HCT116 (cell line): ENCODE measurements at regions not wholly inside any gene's neighbourhood (a gene's known extent, or its start where the extent isn't known, plus 50 kb on each side); places are given as distances from the start of the nearest gene placed in this dataset.

Experiments
- ATAC-seq: fragments of 200-7000 bp; cut with Tn5 transposase; 2 replicates; pipeline ENCODE4 v1.9.1; 2020; ENCODE audit warnings: mild to moderate bottlenecking, moderate library complexity
- BruUV-seq: library from RNA; stranded (reverse); fragments of 400-500 nt; replicated peaks from 2 replicates; lab custom pipeline; 2021; lab: Mats Ljungman, UMichigan
- CTCF ChIA-PET: fragments of 300-600 bp; sonication (Branson Sonifier 250); formaldehyde crosslinking; loops from one replicate; lab custom pipeline; 2021; ENCODE audit warnings: antibody characterized with exemption; lab: Charles Lee
- POLR2A ChIA-PET: fragments of 300-600, 350-600 bp; sonication (Branson Sonifier 250); formaldehyde crosslinking; loops from one replicate; lab custom pipeline; 2021; ENCODE audit warnings: antibody characterized with exemption; lab: Charles Lee
- RAD21 ChIA-PET, 2 experiments: fragments of 300-600 bp; sonication (Branson Sonifier 250); formaldehyde crosslinking; loops; one replicate each; lab custom pipeline; 2023; ENCODE audit warnings: low total read pairs in 2 of 2; ENCODE audit not compliant: uncharacterized antibody in 2 of 2, unreplicated experiment in 2 of 2, low non-redundant PET in 1 of 2; lab: Charles Lee
- DNase-seq: peaks from one replicate; pipeline ENCODE4 v3.0.0-alpha.2; 2010; ENCODE audit warnings: low read depth, low spot score
- H2AFZ ChIP-seq: fragments of 200-600 bp; shearing (Covaris generic), sonication (generic); 2 replicates; pipeline ENCODE4 v1.6.1; 2017; ENCODE audit warnings: low read depth, mixed run types, mixed read lengths, antibody characterized with exemption, low read length; ENCODE audit not compliant: poor library complexity, severe bottlenecking
- H3K27ac ChIP-seq: 2 replicates; pipeline ENCODE4 v1.5.1; 2012; ENCODE audit warnings: low read depth, low read length
- H3K27me3 ChIP-seq: fragments of 200-600 bp; sonication (generic); 2 replicates; pipeline ENCODE4 v1.6.1; 2016; ENCODE audit warnings: mixed run types, low read length, mixed read lengths; ENCODE audit not compliant: insufficient read depth
- H3K36me3 ChIP-seq, 2 experiments: fragments of 200-500 bp in 1 of 2; fragments of 200-600 bp in 1 of 2; sonication (Bioruptor generic) in 1 of 2; sonication (generic) in 1 of 2; 2 replicates each; pipeline versions ENCODE4 v1.5.1 to v1.6.1; 2014 to 2016; ENCODE audit warnings: low read length in 2 of 2, inconsistent platforms in 1 of 2, mixed read lengths in 1 of 2, mixed run types in 1 of 2; ENCODE audit not compliant: insufficient read depth in 2 of 2, control insufficient read depth in 1 of 2
- H3K4me1 ChIP-seq, 2 experiments: fragments of 200-600 bp in 1 of 2; sonication (generic) in 1 of 2; 2 replicates each; pipeline versions ENCODE4 v1.5.1 to v1.6.1; 2012 to 2017; ENCODE audit warnings: low read length in 2 of 2, inconsistent platforms in 1 of 2, mild to moderate bottlenecking in 1 of 2, mixed read lengths in 1 of 2, mixed run types in 1 of 2, moderate library complexity in 1 of 2; ENCODE audit not compliant: insufficient read depth in 2 of 2, control insufficient read depth in 1 of 2
- H3K4me2 ChIP-seq: fragments of 200-600 bp; sonication (generic); 2 replicates; pipeline ENCODE4 v1.6.1; 2017; ENCODE audit warnings: mixed run types, low read length, mixed read lengths
- H3K4me3 ChIP-seq, 2 experiments: fragments of 200-600 bp in 1 of 2; sonication (generic) in 1 of 2; replicated peaks in 1 of 2; 2 replicates each; pipeline ENCODE4 v1.5.1; 2011 to 2016; ENCODE audit warnings: low read length in 2 of 2, control low read depth in 1 of 2, low read depth in 1 of 2, mild to moderate bottlenecking in 1 of 2, mixed read lengths in 1 of 2, mixed run types in 1 of 2
- H3K79me2 ChIP-seq: fragments of 200-600 bp; sonication (generic); 2 replicates; pipeline ENCODE4 v1.6.1; 2017; ENCODE audit warnings: mild to moderate bottlenecking, mixed run types, low read length, moderate library complexity, mixed read lengths; ENCODE audit not compliant: insufficient read depth
- H3K9ac ChIP-seq: fragments of 200-600 bp; sonication (generic); 2 replicates; pipeline ENCODE4 v1.6.1; 2016; ENCODE audit warnings: low read length, mixed read lengths
- H3K9me2 ChIP-seq: fragments of 200-600 bp; sonication (generic), shearing (Covaris generic); 2 replicates; pipeline ENCODE4 v1.6.1; 2017; ENCODE audit warnings: mixed run types, mild to moderate bottlenecking, moderate library complexity; ENCODE audit not compliant: insufficient read depth
- H3K9me3 ChIP-seq, 2 experiments: fragments of 200-500 bp in 1 of 2; fragments of 200-600 bp in 1 of 2; sonication (Bioruptor generic) in 1 of 2; sonication (generic) in 1 of 2; 2 replicates each; pipeline ENCODE4 v1.6.1; 2014 to 2017; ENCODE audit warnings: low read length in 2 of 2, mixed read lengths in 2 of 2, inconsistent platforms in 1 of 2, low read depth in 1 of 2, mild to moderate bottlenecking in 1 of 2, mixed run types in 1 of 2, moderate library complexity in 1 of 2; ENCODE audit not compliant: control insufficient read depth in 1 of 2, insufficient read depth in 1 of 2
- H4K20me1 ChIP-seq: fragments of 200-600 bp; sonication (generic), shearing (Covaris generic); 2 replicates; pipeline ENCODE4 v1.6.1; 2017; ENCODE audit warnings: mixed run types, mild to moderate bottlenecking, moderate library complexity; ENCODE audit not compliant: insufficient read depth
- CEBPB ChIP-seq: IDR thresholded peaks from 2 replicates; pipeline ENCODE4 v1.6.1; 2012; ENCODE audit warnings: low read depth
- EGR1 ChIP-seq: IDR thresholded peaks from 2 replicates; pipeline ENCODE4 v1.6.1; 2012; ENCODE audit warnings: low read depth
- EZH2 ChIP-seq: fragments of 200-600 bp; sonication (generic); IDR thresholded peaks from 2 replicates; pipeline ENCODE4 v1.6.1; 2017; ENCODE audit warnings: antibody characterized with exemption, mixed run types
- EZH2phosphoT487 ChIP-seq: fragments of 200-600 bp; IDR thresholded peaks from 2 replicates; pipeline ENCODE4 v1.6.1; 2018; ENCODE audit warnings: antibody characterized with exemption, borderline replicate concordance
- FOSL1 ChIP-seq: IDR thresholded peaks from 2 replicates; pipeline ENCODE4 v1.6.1; 2012; ENCODE audit warnings: low read depth
- RAD21 ChIP-seq: IDR thresholded peaks from 2 replicates; pipeline ENCODE4 v1.6.1; 2012; ENCODE audit warnings: low read depth, mild to moderate bottlenecking
- SIN3A ChIP-seq: IDR thresholded peaks from 2 replicates; pipeline ENCODE4 v1.6.1; 2012; ENCODE audit warnings: low read depth
- SP1 ChIP-seq: IDR thresholded peaks from 2 replicates; pipeline ENCODE4 v1.6.1; 2012; ENCODE audit warnings: low read depth
- ZNF274 ChIP-seq: fragments of 200-500 bp; sonication (Bioruptor generic); IDR thresholded peaks from 2 replicates; pipeline ENCODE4 v1.6.1; 2014; ENCODE audit warnings: mild to moderate bottlenecking, low read depth, low read length, inconsistent platforms
- intact Hi-C: fragments of 100-400 bp; cut with micrococcal nuclease; formaldehyde crosslinking; loops from 2 replicates; pipeline ENCODE4 v1.10.0; 2022
- TF ChIP-seq, protein P1 (sequence below), 3 experiments: fragments of 200-600 bp in 1 of 3; sonication (generic) in 1 of 3; IDR thresholded peaks in 2 of 3; conservative IDR thresholded peaks in 1 of 3; 2 replicates each; pipeline ENCODE4 v1.5.1; 2012 to 2017; ENCODE audit warnings: low read depth in 2 of 3, low read length in 2 of 3, antibody characterized with exemption in 1 of 3, borderline replicate concordance in 1 of 3, control low read depth in 1 of 3, mild to moderate bottlenecking in 1 of 3, mixed read lengths in 1 of 3, mixed run types in 1 of 3, moderate library complexity in 1 of 3; ENCODE audit not compliant: insufficient read depth in 1 of 3
- TF ChIP-seq, protein P2 (sequence below): IDR thresholded peaks from 2 replicates; pipeline ENCODE4 v1.6.1; 2012
- TF ChIP-seq, protein P3 (sequence below): IDR thresholded peaks from 2 replicates; pipeline ENCODE4 v1.6.1; 2012; ENCODE audit warnings: low read depth

DNA sequence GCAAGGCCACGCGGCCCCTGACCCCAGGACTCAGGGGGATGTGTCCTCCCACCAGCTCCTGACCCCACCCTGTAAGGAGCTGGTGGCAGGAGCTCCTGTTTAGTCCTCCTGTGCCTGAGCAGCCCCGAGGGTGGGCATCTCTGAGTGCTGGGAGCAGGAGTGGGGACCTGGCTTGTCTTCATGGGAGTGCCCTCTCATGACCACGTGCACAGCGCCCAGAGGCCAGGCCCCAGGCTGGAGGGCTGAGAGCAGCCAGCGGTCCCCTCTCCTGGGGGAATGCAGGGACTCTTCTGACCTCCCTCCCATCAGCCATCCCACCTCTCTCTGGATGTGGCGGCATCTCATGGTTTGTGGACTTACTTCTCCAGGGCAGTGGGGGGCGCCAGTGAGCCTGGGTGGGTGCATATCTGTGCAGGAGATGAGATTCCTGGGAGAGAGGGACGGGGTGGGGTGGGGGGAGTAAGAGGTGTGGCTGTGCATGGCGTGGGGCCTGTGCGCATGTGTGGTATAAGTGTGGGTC is 205.6 kb downstream of the TBC1D2B start:
- no peaks in the 10 kb centered on the region for H3K9me3 ChIP-seq
- H3K9ac ChIP-seq = no peak overlapping the region
- DNase-seq = no peak
- no peaks in the 10 kb centered on the region for H3K27me3 ChIP-seq
- no peak overlapping the region for H3K4me2 ChIP-seq
- no peak overlapping the region for H2AFZ ChIP-seq
- no peaks in the 10 kb centered on the region for H3K36me3 ChIP-seq
- TF ChIP-seq ZNF274 = no peak
- TF ChIP-seq, protein P1, sequence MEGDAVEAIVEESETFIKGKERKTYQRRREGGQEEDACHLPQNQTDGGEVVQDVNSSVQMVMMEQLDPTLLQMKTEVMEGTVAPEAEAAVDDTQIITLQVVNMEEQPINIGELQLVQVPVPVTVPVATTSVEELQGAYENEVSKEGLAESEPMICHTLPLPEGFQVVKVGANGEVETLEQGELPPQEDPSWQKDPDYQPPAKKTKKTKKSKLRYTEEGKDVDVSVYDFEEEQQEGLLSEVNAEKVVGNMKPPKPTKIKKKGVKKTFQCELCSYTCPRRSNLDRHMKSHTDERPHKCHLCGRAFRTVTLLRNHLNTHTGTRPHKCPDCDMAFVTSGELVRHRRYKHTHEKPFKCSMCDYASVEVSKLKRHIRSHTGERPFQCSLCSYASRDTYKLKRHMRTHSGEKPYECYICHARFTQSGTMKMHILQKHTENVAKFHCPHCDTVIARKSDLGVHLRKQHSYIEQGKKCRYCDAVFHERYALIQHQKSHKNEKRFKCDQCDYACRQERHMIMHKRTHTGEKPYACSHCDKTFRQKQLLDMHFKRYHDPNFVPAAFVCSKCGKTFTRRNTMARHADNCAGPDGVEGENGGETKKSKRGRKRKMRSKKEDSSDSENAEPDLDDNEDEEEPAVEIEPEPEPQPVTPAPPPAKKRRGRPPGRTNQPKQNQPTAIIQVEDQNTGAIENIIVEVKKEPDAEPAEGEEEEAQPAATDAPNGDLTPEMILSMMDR (IDR thresholded peaks at IDR 0.05 in 2 of 3, conservative IDR thresholded peaks at IDR 0.05 in 1 of 3; ENCODE audit: borderline replicate concordance in 1 of 3, insufficient read depth in 1 of 3, low read depth in 2 of 3, low read length in 2 of 3) = peak; percentile 6 to 55 (median 51); a peak in 4 of 6 replicates
- H3K9me2 ChIP-seq = no peaks in the 10 kb centered on the region
- no peak overlapping the region for H3K27ac ChIP-seq
- no peak overlapping the region for H3K4me3 ChIP-seq
- ChIA-PET CTCF (no interaction called here), RAD21 (no interaction called here), POLR2A (no interaction called here)
- intact Hi-C loops = loop anchor here (5.0 kb wide), 1 partner anchor 215 kb away; no protein-coding TSS in a partner anchor
- H4K20me1 ChIP-seq = no peaks in the 10 kb centered on the region
- H3K79me2 ChIP-seq = no peaks in the 10 kb centered on the region
- ATAC-seq = no peak
- peaks cover 0 to 7% of the 10 kb centered on the region in 2 experiments; a peak in 1 of 4 replicates for H3K4me1 ChIP-seq
- BruUV-seq = no TSS peak

DNA sequence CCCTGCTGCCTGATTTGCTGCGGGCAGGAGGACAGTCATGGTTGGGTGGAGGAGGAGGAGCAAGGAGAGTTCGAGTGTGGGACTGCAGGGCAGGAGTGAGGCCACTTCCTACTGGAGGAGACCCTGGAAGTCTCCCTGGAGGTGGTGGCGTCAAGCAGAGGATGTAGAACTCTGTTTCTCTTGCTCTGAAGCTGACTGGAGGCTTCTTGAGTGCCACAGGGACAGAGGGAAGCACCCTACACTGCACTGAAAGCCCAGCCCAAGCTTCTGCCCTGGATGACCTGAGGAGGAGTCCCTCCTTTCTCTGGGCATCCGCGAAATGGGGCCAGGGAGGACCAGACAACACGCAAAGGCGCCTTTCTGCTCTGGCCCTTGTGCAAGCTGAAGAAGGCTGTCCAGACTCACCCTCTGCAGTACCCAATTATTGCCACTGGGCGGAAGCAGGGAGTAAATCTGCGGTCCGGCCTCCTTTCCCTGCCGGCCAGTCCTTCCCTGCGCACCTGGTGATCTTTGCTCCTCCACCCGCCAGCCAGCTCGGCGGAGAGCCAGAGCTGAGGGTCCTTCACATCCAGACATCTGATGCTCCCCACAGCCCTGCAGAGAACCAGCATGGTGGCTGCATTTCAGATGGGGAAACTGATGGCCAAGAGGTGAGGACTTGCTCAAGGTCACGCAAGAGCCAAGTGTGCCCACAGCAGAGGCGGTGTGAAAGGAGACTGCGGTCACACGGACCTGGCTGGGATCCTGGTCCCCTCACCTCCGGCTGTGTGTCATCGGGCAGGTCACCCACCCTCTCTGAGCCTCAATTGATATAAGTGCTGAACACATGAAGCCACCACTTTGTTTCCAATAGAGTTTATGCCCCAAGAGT is 207.1 kb downstream of the TBC1D2B start:
- peak overlapping the region; percentile 60 for H3K4me2 ChIP-seq
- no peak overlapping the region for H3K27ac ChIP-seq
- H3K79me2 ChIP-seq = no peaks in the 10 kb centered on the region
- H3K9me2 ChIP-seq = no peaks in the 10 kb centered on the region
- ATAC-seq (peak; percentile 86), DNase-seq (peak; percentile 59)
- H3K36me3 ChIP-seq = no peaks in the 10 kb centered on the region
- no peak overlapping the region for H3K4me3 ChIP-seq
- H3K4me1 ChIP-seq = peaks cover 0 to 7% of the 10 kb centered on the region in 2 experiments; a peak in 1 of 4 replicates
- no peaks in the 10 kb centered on the region for H3K9me3 ChIP-seq
- no peak overlapping the region for H3K9ac ChIP-seq
- no peak overlapping the region for H2AFZ ChIP-seq
- ChIA-PET POLR2A (no interaction called here), RAD21 (no interaction called here), CTCF (interaction anchor here (1.2 to 1.3 kb wide), 5 partner anchors 30 to 846 kb away, joined by 3 to 4 read pairs (median 3); no protein-coding TSS in a partner anchor)
- no peaks in the 10 kb centered on the region for H3K27me3 ChIP-seq
- H4K20me1 ChIP-seq = no peaks in the 10 kb centered on the region
- intact Hi-C loops = loop anchor here (5.0 kb wide), 1 partner anchor 213 kb away; no protein-coding TSS in a partner anchor
- no TSS peak for BruUV-seq
- TF ChIP-seq EGR1 = no peak
- TF ChIP-seq SIN3A = no peak
- no peak for TF ChIP-seq CEBPB
- TF ChIP-seq, protein P2, sequence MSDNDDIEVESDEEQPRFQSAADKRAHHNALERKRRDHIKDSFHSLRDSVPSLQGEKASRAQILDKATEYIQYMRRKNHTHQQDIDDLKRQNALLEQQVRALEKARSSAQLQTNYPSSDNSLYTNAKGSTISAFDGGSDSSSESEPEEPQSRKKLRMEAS = no peak
- TF ChIP-seq SP1 = no peak
- TF ChIP-seq EZH2 = no peak
- TF ChIP-seq, protein P3, sequence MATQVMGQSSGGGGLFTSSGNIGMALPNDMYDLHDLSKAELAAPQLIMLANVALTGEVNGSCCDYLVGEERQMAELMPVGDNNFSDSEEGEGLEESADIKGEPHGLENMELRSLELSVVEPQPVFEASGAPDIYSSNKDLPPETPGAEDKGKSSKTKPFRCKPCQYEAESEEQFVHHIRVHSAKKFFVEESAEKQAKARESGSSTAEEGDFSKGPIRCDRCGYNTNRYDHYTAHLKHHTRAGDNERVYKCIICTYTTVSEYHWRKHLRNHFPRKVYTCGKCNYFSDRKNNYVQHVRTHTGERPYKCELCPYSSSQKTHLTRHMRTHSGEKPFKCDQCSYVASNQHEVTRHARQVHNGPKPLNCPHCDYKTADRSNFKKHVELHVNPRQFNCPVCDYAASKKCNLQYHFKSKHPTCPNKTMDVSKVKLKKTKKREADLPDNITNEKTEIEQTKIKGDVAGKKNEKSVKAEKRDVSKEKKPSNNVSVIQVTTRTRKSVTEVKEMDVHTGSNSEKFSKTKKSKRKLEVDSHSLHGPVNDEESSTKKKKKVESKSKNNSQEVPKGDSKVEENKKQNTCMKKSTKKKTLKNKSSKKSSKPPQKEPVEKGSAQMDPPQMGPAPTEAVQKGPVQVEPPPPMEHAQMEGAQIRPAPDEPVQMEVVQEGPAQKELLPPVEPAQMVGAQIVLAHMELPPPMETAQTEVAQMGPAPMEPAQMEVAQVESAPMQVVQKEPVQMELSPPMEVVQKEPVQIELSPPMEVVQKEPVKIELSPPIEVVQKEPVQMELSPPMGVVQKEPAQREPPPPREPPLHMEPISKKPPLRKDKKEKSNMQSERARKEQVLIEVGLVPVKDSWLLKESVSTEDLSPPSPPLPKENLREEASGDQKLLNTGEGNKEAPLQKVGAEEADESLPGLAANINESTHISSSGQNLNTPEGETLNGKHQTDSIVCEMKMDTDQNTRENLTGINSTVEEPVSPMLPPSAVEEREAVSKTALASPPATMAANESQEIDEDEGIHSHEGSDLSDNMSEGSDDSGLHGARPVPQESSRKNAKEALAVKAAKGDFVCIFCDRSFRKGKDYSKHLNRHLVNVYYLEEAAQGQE = no peak
- peak; percentile 47 for TF ChIP-seq RAD21
- TF ChIP-seq EZH2phosphoT487 = no peak
- TF ChIP-seq ZNF274 = no peak
- no peak for TF ChIP-seq FOSL1
